ENCODE measurements at regions not wholly inside any gene's neighbourhood (a gene's known extent, or its start where the extent isn't known, plus 50 kb on each side); places are given as distances from the start of the nearest gene placed in this dataset.
"Not testable (repeated sequence)": the region's sequence is repeated elsewhere in the genome, so short reads cannot be mapped to it uniquely, and the experiment has no call there.

DNA sequence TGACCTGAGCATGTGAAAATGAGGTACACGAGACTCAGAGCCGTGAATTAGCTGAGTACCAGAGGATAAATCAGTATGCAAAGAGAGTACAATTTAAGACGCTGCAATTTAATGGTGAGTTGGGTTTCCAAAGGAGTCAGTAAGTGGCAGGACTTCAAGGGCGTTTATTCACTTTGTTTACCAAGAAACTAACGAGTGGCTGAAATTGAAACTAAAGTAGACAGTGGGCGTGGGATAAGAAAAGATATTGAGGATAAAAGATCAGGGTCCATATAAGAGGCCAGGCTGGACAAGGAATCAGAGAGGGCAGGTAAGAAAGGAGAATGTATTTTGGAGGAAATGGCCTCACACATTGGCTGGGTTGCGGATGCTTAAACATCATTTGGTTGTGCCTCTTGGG, 346.9 kb upstream of the SPATA31A3 start:
- H2AFZ ChIP-seq; H3K4me2 ChIP-seq; H3K79me2 ChIP-seq (ENCODE audit: low read depth); BruUV-seq (replicated peaks); CTCF ChIA-PET; H3K27me3 ChIP-seq (ENCODE audit: insufficient read depth, low read depth); H3K9me2 ChIP-seq (ENCODE audit: insufficient read depth); intact Hi-C loops (cut with micrococcal nuclease; ENCODE audit: unreplicated experiment); H3F3A ChIP-seq (ENCODE audit: insufficient read depth, low read depth); H3K4me1 ChIP-seq (replicated peaks; ENCODE audit: insufficient read depth); H3K27ac ChIP-seq; H3K36me3 ChIP-seq (ENCODE audit: low read depth); H4K20me1 ChIP-seq (ENCODE audit: insufficient read depth); DNase-seq; POLR2A ChIA-PET (ENCODE audit: unreplicated experiment); H3K9me3 ChIP-seq (ENCODE audit: insufficient read depth, low read depth); H3K4me3 ChIP-seq: not testable (repeated sequence)

DNA sequence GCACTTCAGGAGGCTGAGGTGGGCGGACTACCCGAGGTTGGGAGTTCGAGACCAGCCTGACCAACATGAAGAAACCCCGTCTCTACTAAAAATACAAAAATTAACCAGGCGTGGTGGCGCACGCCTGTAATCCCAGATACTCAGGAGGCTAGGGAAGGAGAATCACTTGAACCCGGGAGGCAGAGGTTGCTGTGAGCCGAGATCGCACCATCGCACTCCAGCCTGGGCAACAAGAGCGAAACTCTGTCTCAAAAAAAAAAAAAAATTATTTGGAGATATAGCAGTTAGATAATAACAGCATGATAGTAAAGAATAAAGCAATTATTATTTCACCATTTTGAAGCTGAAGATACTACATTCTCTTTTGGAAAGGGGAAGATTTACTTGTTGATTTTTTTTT, 345.9 kb upstream of the SPATA31A3 start:
- H3K4me3 ChIP-seq; H2AFZ ChIP-seq; H3K4me1 ChIP-seq (replicated peaks; ENCODE audit: insufficient read depth); H3K9me2 ChIP-seq (ENCODE audit: insufficient read depth); DNase-seq; H3K36me3 ChIP-seq (ENCODE audit: low read depth); H3F3A ChIP-seq (ENCODE audit: insufficient read depth, low read depth); CTCF ChIA-PET; intact Hi-C loops (cut with micrococcal nuclease; ENCODE audit: unreplicated experiment); H4K20me1 ChIP-seq (ENCODE audit: insufficient read depth); BruUV-seq (replicated peaks); H3K27ac ChIP-seq; H3K9me3 ChIP-seq (ENCODE audit: insufficient read depth, low read depth); H3K79me2 ChIP-seq (ENCODE audit: low read depth); POLR2A ChIA-PET (ENCODE audit: unreplicated experiment); H3K4me2 ChIP-seq; H3K27me3 ChIP-seq (ENCODE audit: insufficient read depth, low read depth): not testable (repeated sequence)

DNA sequence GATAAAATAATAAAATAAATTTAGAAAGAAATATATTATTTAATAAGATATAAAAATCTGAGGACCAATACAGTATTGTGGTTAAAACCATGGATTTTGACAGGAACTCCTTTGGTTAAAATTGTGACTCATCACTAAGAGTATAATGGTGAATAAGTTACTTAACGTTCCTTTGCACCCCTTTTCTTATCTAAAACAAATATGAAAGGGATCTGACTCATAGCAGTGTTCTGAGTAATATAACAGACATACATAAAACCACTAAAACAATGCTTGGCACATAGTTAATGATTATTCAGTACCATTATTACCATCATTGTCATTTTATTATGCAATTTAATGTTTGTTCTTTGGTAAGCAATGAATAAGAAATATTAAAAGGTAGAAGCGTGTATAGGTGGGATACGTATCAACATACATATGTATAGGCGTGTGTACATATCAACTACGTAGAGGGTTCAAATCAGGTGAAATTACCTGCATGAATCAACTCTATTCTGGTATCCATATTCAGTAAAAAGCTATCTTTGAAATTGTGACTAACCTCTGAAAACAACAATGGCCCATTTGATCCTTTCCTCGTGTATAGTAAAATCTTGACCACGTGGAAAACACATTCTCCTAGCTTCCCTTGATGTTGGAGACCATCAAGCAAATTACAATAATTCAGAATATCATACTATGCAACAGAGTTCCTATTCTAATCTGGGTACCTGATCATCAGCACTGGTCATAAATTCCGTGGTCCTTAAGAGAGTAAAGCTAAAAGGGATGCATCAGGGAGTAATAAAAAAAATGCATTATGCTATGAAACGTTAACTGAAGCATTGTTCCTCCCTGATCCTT, 342.6 kb upstream of the SPATA31A3 start:
- H3K9me3 ChIP-seq (ENCODE audit: insufficient read depth, low read depth); H3K27me3 ChIP-seq (ENCODE audit: insufficient read depth, low read depth); H4K20me1 ChIP-seq (ENCODE audit: insufficient read depth); H3K79me2 ChIP-seq (ENCODE audit: low read depth); intact Hi-C loops (cut with micrococcal nuclease; ENCODE audit: unreplicated experiment); H3K36me3 ChIP-seq (ENCODE audit: low read depth); H2AFZ ChIP-seq; BruUV-seq (replicated peaks); H3K27ac ChIP-seq; H3K9me2 ChIP-seq (ENCODE audit: insufficient read depth); H3K4me2 ChIP-seq; H3K4me3 ChIP-seq; H3K4me1 ChIP-seq (replicated peaks; ENCODE audit: insufficient read depth); CTCF ChIA-PET; POLR2A ChIA-PET (ENCODE audit: unreplicated experiment); H3F3A ChIP-seq (ENCODE audit: insufficient read depth, low read depth); DNase-seq: not testable (repeated sequence)

DNA sequence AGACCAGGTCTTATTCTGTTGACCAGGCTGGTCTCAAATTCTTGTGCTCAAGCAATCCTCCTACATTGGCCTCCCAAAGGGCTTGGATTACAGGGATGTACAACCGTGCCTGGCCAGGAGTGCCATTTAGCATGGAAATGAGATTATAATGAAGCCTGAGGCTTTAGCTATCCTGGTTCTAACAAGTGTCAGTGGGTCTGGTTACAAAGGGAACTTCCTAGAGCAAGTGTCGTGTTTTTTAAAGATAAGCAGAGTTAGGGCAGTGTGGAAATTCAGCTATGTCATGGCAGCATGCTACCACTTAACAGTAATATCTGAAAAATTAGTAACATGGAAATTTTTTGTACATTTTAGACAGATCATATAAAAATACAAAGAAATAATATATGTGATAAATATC, 339.3 kb upstream of the SPATA31A3 start:
- CTCF ChIA-PET; H3K9me2 ChIP-seq (ENCODE audit: insufficient read depth); H3K36me3 ChIP-seq (ENCODE audit: low read depth); H3K79me2 ChIP-seq (ENCODE audit: low read depth); H3K27me3 ChIP-seq (ENCODE audit: insufficient read depth, low read depth); POLR2A ChIA-PET (ENCODE audit: unreplicated experiment); DNase-seq; H3K4me2 ChIP-seq; intact Hi-C loops (cut with micrococcal nuclease; ENCODE audit: unreplicated experiment); H3K9me3 ChIP-seq (ENCODE audit: insufficient read depth, low read depth); H3K4me1 ChIP-seq (replicated peaks; ENCODE audit: insufficient read depth); H3F3A ChIP-seq (ENCODE audit: insufficient read depth, low read depth); H4K20me1 ChIP-seq (ENCODE audit: insufficient read depth); BruUV-seq (replicated peaks); H2AFZ ChIP-seq; H3K27ac ChIP-seq; H3K4me3 ChIP-seq: not testable (repeated sequence)

DNA sequence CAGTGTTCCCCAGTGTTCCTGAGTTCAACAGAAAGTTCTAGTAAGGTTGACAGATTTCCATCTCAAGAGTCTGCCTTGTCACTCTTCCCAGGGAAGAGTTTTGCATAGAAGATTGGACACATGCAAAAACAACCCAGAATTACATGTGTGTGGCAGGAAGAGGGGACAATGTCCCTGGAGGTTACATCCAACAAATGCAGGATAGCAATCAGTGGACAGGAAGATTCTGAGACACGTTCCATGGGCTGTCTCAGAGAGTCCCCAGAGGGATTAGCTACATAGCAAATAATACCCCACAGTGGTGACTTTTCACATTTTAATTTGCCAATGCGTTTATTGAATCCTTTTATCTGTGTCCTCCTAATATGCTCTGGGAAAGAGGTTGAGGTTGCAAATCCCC, 321.1 kb upstream of the SPATA31A3 start:
- H3K36me3 ChIP-seq (ENCODE audit: low read depth); H3K4me1 ChIP-seq (replicated peaks; ENCODE audit: insufficient read depth); H3K27me3 ChIP-seq (ENCODE audit: insufficient read depth, low read depth); H3K27ac ChIP-seq; H2AFZ ChIP-seq; H3K9me2 ChIP-seq (ENCODE audit: insufficient read depth); DNase-seq; H3K4me2 ChIP-seq; H3K79me2 ChIP-seq (ENCODE audit: low read depth); POLR2A ChIA-PET (ENCODE audit: unreplicated experiment); intact Hi-C loops (cut with micrococcal nuclease; ENCODE audit: unreplicated experiment); H4K20me1 ChIP-seq (ENCODE audit: insufficient read depth); CTCF ChIA-PET; H3K4me3 ChIP-seq; BruUV-seq (replicated peaks); H3F3A ChIP-seq (ENCODE audit: insufficient read depth, low read depth); H3K9me3 ChIP-seq (ENCODE audit: insufficient read depth, low read depth): not testable (repeated sequence)

DNA sequence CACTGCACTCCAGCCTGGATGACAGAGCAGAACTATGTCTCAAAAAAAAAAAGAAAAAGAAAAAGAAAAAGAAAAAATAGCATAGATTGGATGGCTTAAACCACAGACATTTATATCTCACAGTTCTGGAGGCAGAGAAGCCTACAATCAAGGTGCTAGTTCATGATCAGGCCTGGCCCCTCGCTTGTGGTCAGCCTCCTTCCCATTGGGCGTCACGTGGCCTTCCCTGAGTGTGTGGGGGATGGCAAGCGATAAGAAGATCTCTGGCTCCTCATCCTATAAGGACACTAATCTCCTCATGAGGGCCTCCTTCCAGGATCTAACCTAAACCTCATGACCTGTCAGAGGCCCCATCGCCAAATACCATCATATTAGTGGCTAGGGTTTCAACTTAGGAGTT, 320.2 kb upstream of the SPATA31A3 start:
- H3K36me3 ChIP-seq (ENCODE audit: low read depth); intact Hi-C loops (cut with micrococcal nuclease; ENCODE audit: unreplicated experiment); H3K9me2 ChIP-seq (ENCODE audit: insufficient read depth); H3F3A ChIP-seq (ENCODE audit: insufficient read depth, low read depth); BruUV-seq (replicated peaks); H4K20me1 ChIP-seq (ENCODE audit: insufficient read depth); H3K4me2 ChIP-seq; H3K79me2 ChIP-seq (ENCODE audit: low read depth); H3K4me3 ChIP-seq; CTCF ChIA-PET; H3K27ac ChIP-seq; DNase-seq; H3K9me3 ChIP-seq (ENCODE audit: insufficient read depth, low read depth); H2AFZ ChIP-seq; H3K27me3 ChIP-seq (ENCODE audit: insufficient read depth, low read depth); H3K4me1 ChIP-seq (replicated peaks; ENCODE audit: insufficient read depth); POLR2A ChIA-PET (ENCODE audit: unreplicated experiment): not testable (repeated sequence)

DNA sequence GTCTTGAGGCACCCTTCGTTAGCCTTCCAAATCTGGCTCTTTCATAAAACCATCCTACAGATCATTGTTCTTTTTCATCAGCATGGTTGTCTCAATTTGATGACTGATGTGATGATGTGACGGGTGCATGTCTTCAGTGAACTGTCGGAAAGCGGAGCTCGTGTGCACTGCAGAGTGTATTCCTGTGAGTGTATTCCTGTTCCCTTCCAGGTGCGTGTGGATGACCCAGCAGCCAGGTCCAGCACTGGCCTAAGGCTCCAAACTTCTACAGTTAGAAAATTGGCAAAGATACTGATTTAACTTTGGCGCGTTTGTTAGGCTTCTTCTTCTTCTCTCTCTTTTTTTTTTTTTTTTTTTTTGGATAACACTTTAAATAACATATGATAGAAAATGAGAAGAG, 314.8 kb upstream of the SPATA31A3 start:
- intact Hi-C loops (cut with micrococcal nuclease; ENCODE audit: unreplicated experiment); H3K4me1 ChIP-seq (replicated peaks; ENCODE audit: insufficient read depth); H3K27ac ChIP-seq; DNase-seq; H3F3A ChIP-seq (ENCODE audit: insufficient read depth, low read depth); H3K79me2 ChIP-seq (ENCODE audit: low read depth); H3K9me2 ChIP-seq (ENCODE audit: insufficient read depth); POLR2A ChIA-PET (ENCODE audit: unreplicated experiment); BruUV-seq (replicated peaks); H3K36me3 ChIP-seq (ENCODE audit: low read depth); H3K4me2 ChIP-seq; H3K4me3 ChIP-seq; H3K9me3 ChIP-seq (ENCODE audit: insufficient read depth, low read depth); H2AFZ ChIP-seq; CTCF ChIA-PET; H4K20me1 ChIP-seq (ENCODE audit: insufficient read depth); H3K27me3 ChIP-seq (ENCODE audit: insufficient read depth, low read depth): not testable (repeated sequence)
